Activated naive CD4-positive, alpha-beta T cell treated with anti-CD3 and anti-CD28 coated beads, Interleukin-2, amount 50 U/mL, for 72 hours (primary cell): ENCODE measurements at regions not wholly inside any gene's neighbourhood (a gene's known extent, or its start where the extent isn't known, plus 50 kb on each side); places are given as distances from the start of the nearest gene placed in this dataset.
A peak's percentile ranks its signal among the peaks of the same experiment; 100 is the strongest.

Experiments used
- ATAC-seq, 2 donors: fragments of 150-1000 bp; cut with Tn5 transposase; 2 replicates each; pipeline ENCODE4 v1.10.0; 2021; ENCODE audit warnings: mild to moderate bottlenecking in 2 of 2, moderate library complexity in 2 of 2
- DNase-seq, 2 donors: peaks; one replicate each; pipeline ENCODE4 v3.0.0; 2021 to 2022; ENCODE audit warnings: low spot score in 2 of 2
- H3K27ac Mint-ChIP-seq, 2 donors: one replicate each; pipeline ENCODE4 v1.8.0; 2022; ENCODE audit warnings: mild to moderate bottlenecking in 2 of 2, mixed read lengths in 2 of 2
- H3K36me3 Mint-ChIP-seq, 2 donors: one replicate each; pipeline ENCODE4 v1.8.0; 2022; ENCODE audit warnings: mixed read lengths in 2 of 2
- H3K9me3 Mint-ChIP-seq, 2 donors: one replicate each; pipeline ENCODE4 v1.8.0; 2022; ENCODE audit warnings: mixed read lengths in 2 of 2

GRCh38 chr13:61874970-61875579 is 459.4 kb upstream of the PCDH20 start:
- Mint-ChIP-seq H3K36me3 (peaks cover 0 to 7% of the 10 kb centered on the region in 2 donors), H3K27ac (no peak overlapping the region), H3K9me3 (peaks cover 31 to 40% of the 10 kb centered on the region in 2 donors)
- DNase-seq (no peak), ATAC-seq (no peak)

- no peak overlapping the region for H3K27ac Mint-ChIP-seq
- DNase-seq (no peak), ATAC-seq (no peak)
- H3K9me3 Mint-ChIP-seq, result peaks cover 37 to 40% of the 10 kb centered on the region in 2 donors
- peaks cover 0 to 7% of the 10 kb centered on the region in 2 donors for H3K36me3 Mint-ChIP-seq
Observed at GRCh38 chr13:61873717-61874116, 458.1 kb upstream of the PCDH20 start.

GRCh38 chr13:61857198-61857597 is 441.5 kb upstream of the PCDH20 start:
- no peak for ATAC-seq
- no peak for DNase-seq
- H3K9me3 Mint-ChIP-seq, result peaks cover 19% of the 10 kb centered on the region in 2 donors
- H3K27ac Mint-ChIP-seq, result no peak overlapping the region
- H3K36me3 Mint-ChIP-seq, result no peaks in the 10 kb centered on the region

- Mint-ChIP-seq H3K27ac (no peak overlapping the region), H3K9me3 (peaks cover 13 to 18% of the 10 kb centered on the region in 2 donors), H3K36me3 (no peaks in the 10 kb centered on the region)
- no peak for ATAC-seq
- no peak for DNase-seq
Observed at GRCh38 chr13:61852116-61852619, 436.5 kb upstream of the PCDH20 start.

GRCh38 chr13:61850794-61851193 is 435.1 kb upstream of the PCDH20 start:
- Mint-ChIP-seq H3K36me3 (no peaks in the 10 kb centered on the region), H3K9me3 (peaks cover 9 to 16% of the 10 kb centered on the region in 2 donors), H3K27ac (no peak overlapping the region)
- DNase-seq, result no peak
- ATAC-seq, result no peak

GRCh38 chr13:61838568-61838967 is 422.9 kb upstream of the PCDH20 start:
- Mint-ChIP-seq H3K27ac (no peak overlapping the region), H3K9me3 (peaks cover 0 to 7% of the 10 kb centered on the region in 2 donors), H3K36me3 (no peaks in the 10 kb centered on the region)
- ATAC-seq, result no peak
- DNase-seq, result no peak

GRCh38 chr13:61833228-61833627 is 417.6 kb upstream of the PCDH20 start:
- H3K36me3 Mint-ChIP-seq, result no peaks in the 10 kb centered on the region
- ATAC-seq (no peak), DNase-seq (no peak)
- no peak overlapping the region for H3K27ac Mint-ChIP-seq
- H3K9me3 Mint-ChIP-seq, result peaks cover 0 to 11% of the 10 kb centered on the region in 2 donors

- Mint-ChIP-seq H3K9me3 (peaks cover 7 to 11% of the 10 kb centered on the region in 2 donors), H3K36me3 (no peaks in the 10 kb centered on the region), H3K27ac (no peak overlapping the region)
- no peak for DNase-seq
- no peak for ATAC-seq
Observed at GRCh38 chr13:61831026-61831425, 415.4 kb upstream of the PCDH20 start.

- DNase-seq (no peak), ATAC-seq (no peak)
- Mint-ChIP-seq H3K27ac (no peak overlapping the region), H3K9me3 (peaks cover 6 to 8% of the 10 kb centered on the region in 2 donors), H3K36me3 (no peaks in the 10 kb centered on the region)
Observed at GRCh38 chr13:61830475-61830874, 414.8 kb upstream of the PCDH20 start.

- H3K9me3 Mint-ChIP-seq, result peaks cover 17 to 19% of the 10 kb centered on the region in 2 donors
- no peak for ATAC-seq
Observed at GRCh38 chr13:61824168-61824567, 408.5 kb upstream of the PCDH20 start.

GRCh38 chr13:61812286-61812685 is 396.6 kb upstream of the PCDH20 start:
- peaks cover 19 to 21% of the 10 kb centered on the region in 2 donors for H3K9me3 Mint-ChIP-seq
- no peak overlapping the region for H3K27ac Mint-ChIP-seq
- ATAC-seq, result no peak
- DNase-seq, result no peak
- H3K36me3 Mint-ChIP-seq, result peaks cover 0 to 6% of the 10 kb centered on the region in 2 donors

More at GRCh38 chr13:61824168-61824567, 408.5 kb upstream of the PCDH20 start:
- Mint-ChIP-seq H3K27ac (no peak overlapping the region), H3K36me3 (no peaks in the 10 kb centered on the region)
- DNase-seq, result no peak

GRCh38 chr13:61810065-61810464 is 394.4 kb upstream of the PCDH20 start:
- Mint-ChIP-seq H3K27ac (no peak overlapping the region), H3K9me3 (peaks cover 11 to 22% of the 10 kb centered on the region in 2 donors), H3K36me3 (peaks cover 0 to 6% of the 10 kb centered on the region in 2 donors)
- DNase-seq (no peak), ATAC-seq (no peak)

GRCh38 chr13:61797397-61797796 is 381.7 kb upstream of the PCDH20 start:
- Mint-ChIP-seq H3K36me3 (no peaks in the 10 kb centered on the region), H3K27ac (no peak overlapping the region), H3K9me3 (peaks cover 8 to 20% of the 10 kb centered on the region in 2 donors)
- DNase-seq (no peak), ATAC-seq (no peak)

- H3K36me3 Mint-ChIP-seq, result peaks cover 0 to 7% of the 10 kb centered on the region in 2 donors
- no peak for DNase-seq
- H3K9me3 Mint-ChIP-seq, result peaks cover 16 to 19% of the 10 kb centered on the region in 2 donors
- no peak for ATAC-seq
- H3K27ac Mint-ChIP-seq, result no peak overlapping the region
Observed at GRCh38 chr13:61795580-61795979, 379.9 kb upstream of the PCDH20 start.

GRCh38 chr13:61779456-61779855 is 363.8 kb upstream of the PCDH20 start:
- Mint-ChIP-seq H3K9me3 (peaks cover 18 to 27% of the 10 kb centered on the region in 2 donors), H3K27ac (peak overlapping the region in 1 of 2 donors; percentile 91), H3K36me3 (peaks cover 0 to 8% of the 10 kb centered on the region in 2 donors)
- no peak for DNase-seq
- no peak for ATAC-seq

GRCh38 chr13:61778531-61778930 is 362.9 kb upstream of the PCDH20 start:
- ATAC-seq (no peak), DNase-seq (no peak)
- H3K27ac Mint-ChIP-seq, result no peak overlapping the region
- H3K9me3 Mint-ChIP-seq, result peaks cover 15 to 27% of the 10 kb centered on the region in 2 donors
- H3K36me3 Mint-ChIP-seq, result peaks cover 0 to 8% of the 10 kb centered on the region in 2 donors

GRCh38 chr13:61777899-61778298 is 362.2 kb upstream of the PCDH20 start:
- no peak for DNase-seq
- no peak for ATAC-seq

GRCh38 chr13:61777271-61777670 is 361.6 kb upstream of the PCDH20 start:
- ATAC-seq (no peak), DNase-seq (no peak)
- peaks cover 8 to 14% of the 10 kb centered on the region in 2 donors for H3K9me3 Mint-ChIP-seq
- H3K36me3 Mint-ChIP-seq, result no peaks in the 10 kb centered on the region
- H3K27ac Mint-ChIP-seq, result no peak overlapping the region

More at GRCh38 chr13:61777899-61778298, 362.2 kb upstream of the PCDH20 start:
- Mint-ChIP-seq H3K9me3 (peaks cover 10 to 21% of the 10 kb centered on the region in 2 donors), H3K27ac (no peak overlapping the region), H3K36me3 (peaks cover 0 to 4% of the 10 kb centered on the region in 2 donors)
